Brain microvascular endothelial cell (primary cell): ENCODE measurements at regions not wholly inside any gene's neighbourhood (a gene's known extent, or its start where the extent isn't known, plus 50 kb on each side); places are given as distances from the start of the nearest gene placed in this dataset.

Experiments
- DNase-seq: peaks from one replicate; pipeline ENCODE4 v3.0.0-alpha.2; 2020
- H3K27ac ChIP-seq: fragments of 250-450 bp; sonication (Bioruptor Pico); 2 replicates; pipeline ENCODE4 v1.5.1; 2020; ENCODE audit warnings: mild to moderate bottlenecking, moderate library complexity
- H3K27me3 ChIP-seq: fragments of 250-450 bp; sonication (Bioruptor Pico); replicated peaks from 2 replicates; pipeline ENCODE4 v1.5.1; 2020; ENCODE audit warnings: mild to moderate bottlenecking
- H3K36me3 ChIP-seq: fragments of 250-450 bp; sonication (Bioruptor Pico); replicated peaks from 2 replicates; pipeline ENCODE4 v1.5.1; 2020; ENCODE audit warnings: mild to moderate bottlenecking
- H3K4me3 ChIP-seq: 2 replicates; pipeline ENCODE4 v1.5.1; 2011; ENCODE audit warnings: low read depth, mild to moderate bottlenecking, control low read depth, low read length, moderate library complexity
- in situ Hi-C: cut with HindIII; loops from 2 replicates; pipeline ENCODE4 v1.10.0; 2017; ENCODE audit warnings: low sequenced_read_pairs, low pct_ligation_motif_present
- TF ChIP-seq, protein P1 (sequence below): IDR thresholded peaks from 2 replicates; pipeline ENCODE4 v1.5.1; 2011; ENCODE audit warnings: low read depth, mild to moderate bottlenecking, moderate library complexity, low read length, control low read depth, inconsistent platforms; ENCODE audit errors: missing control alignments

DNA sequence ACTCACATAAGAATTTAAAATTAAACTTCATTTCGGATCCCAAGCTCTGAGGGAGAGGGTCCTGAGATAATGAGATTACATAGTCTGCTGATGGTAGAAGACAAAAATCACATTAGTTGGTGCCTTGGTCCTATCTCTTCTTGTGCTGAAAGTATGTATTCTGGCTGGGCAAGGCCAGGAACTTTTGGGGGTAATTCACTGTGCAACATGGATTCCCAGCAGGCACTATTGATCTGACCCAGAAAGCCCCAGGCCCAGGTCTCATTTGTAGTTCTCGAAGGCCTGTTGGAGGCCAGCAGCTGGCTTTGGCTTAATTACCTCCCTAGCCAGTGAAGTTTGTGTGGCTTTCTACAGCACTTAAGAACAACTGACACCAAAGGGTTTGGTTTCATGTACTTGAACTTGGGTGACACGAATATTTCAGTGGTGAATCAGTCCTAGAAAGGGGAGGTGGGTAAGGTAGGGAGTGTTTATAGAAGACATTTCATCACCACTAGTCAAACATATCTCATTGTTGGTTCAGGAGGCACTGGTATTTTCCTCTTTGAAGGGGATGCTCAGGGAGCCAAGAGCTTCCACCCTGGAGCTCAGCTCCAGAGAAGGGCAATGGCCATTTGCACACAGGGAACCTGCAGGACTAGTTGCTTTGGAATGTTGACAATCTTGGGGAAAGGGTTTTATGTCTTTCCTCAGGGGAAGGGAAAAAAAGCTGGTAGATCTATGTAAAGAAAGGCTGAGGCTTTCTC lies 217.8 kb downstream of the OSR1 start:
- no peaks in the 10 kb centered on the region for H3K36me3 ChIP-seq
- peak overlapping the region; percentile 60 for H3K27ac ChIP-seq
- in situ Hi-C loops = no loop called here
- TF ChIP-seq, protein P1, sequence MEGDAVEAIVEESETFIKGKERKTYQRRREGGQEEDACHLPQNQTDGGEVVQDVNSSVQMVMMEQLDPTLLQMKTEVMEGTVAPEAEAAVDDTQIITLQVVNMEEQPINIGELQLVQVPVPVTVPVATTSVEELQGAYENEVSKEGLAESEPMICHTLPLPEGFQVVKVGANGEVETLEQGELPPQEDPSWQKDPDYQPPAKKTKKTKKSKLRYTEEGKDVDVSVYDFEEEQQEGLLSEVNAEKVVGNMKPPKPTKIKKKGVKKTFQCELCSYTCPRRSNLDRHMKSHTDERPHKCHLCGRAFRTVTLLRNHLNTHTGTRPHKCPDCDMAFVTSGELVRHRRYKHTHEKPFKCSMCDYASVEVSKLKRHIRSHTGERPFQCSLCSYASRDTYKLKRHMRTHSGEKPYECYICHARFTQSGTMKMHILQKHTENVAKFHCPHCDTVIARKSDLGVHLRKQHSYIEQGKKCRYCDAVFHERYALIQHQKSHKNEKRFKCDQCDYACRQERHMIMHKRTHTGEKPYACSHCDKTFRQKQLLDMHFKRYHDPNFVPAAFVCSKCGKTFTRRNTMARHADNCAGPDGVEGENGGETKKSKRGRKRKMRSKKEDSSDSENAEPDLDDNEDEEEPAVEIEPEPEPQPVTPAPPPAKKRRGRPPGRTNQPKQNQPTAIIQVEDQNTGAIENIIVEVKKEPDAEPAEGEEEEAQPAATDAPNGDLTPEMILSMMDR = no peak
- no peaks in the 10 kb centered on the region for H3K27me3 ChIP-seq
- no peak overlapping the region for H3K4me3 ChIP-seq
- DNase-seq = peak; percentile 88

GRCh38 chr2:19139386-19139785 lies 219.0 kb downstream of the OSR1 start:
- TF ChIP-seq, protein P1 = no peak

DNA sequence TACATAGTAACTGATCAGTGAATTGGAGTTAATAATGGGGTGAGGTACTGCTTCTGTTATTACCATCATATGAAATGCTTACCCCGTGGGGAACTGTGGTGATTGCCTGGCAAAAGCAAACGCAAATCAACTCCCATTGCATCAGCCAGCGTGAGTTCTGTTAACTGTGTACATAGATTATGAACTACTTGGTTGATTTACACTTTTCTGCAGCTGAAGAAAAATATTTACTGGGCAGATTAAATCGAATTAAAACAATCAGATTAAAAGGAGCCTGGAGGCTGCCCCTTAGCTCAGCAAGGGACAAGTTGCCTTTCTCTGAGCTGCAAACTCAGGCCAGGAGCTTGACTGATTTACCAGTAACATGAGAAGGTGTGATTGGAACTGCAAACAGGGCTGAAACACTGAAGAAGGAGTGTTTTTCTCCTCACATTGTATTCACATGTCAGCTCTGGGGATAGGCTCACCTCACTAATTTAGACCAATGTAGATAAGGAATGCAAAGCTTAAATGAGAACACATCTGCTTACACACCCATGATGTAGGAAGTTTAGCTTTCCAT lies 220.1 kb downstream of the OSR1 start:
- in situ Hi-C loops = no loop called here
- Histone ChIP-seq H3K27ac (no peak overlapping the region), H3K36me3 (no peaks in the 10 kb centered on the region), H3K27me3 (no peaks in the 10 kb centered on the region), H3K4me3 (no peak overlapping the region)
- DNase-seq = no peak
- TF ChIP-seq, protein P1 = no peak

More at GRCh38 chr2:19139386-19139785, 219.0 kb downstream of the OSR1 start:
- no peak for DNase-seq
- Histone ChIP-seq H3K27me3 (no peaks in the 10 kb centered on the region), H3K4me3 (no peak overlapping the region), H3K36me3 (no peaks in the 10 kb centered on the region), H3K27ac (no peak overlapping the region)
- in situ Hi-C loops = no loop called here

DNA sequence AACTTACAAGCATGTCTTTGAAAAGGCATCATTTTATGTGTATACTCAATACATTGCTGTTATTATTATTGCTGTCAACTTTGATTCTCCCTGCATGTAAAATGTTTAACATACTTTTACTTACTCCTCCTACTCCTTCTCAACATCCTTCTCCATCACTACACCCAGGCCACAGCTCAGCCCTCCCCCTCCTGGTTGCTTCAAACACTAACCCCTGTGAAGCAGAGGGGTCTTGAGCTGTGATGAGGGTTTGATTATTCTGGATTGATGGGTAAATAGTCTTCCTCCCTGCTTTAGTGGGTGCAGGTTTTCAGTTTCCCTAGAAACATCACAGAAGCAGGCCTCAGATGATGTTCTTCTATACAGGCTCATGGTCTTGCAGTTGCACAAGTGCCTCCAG lies 221.0 kb downstream of the OSR1 start:
- H3K27me3 ChIP-seq = no peaks in the 10 kb centered on the region
- in situ Hi-C loops = no loop called here
- TF ChIP-seq, protein P1 = peak; percentile 14
- H3K27ac ChIP-seq = no peak overlapping the region
- H3K36me3 ChIP-seq = no peaks in the 10 kb centered on the region
- H3K4me3 ChIP-seq = no peak overlapping the region
- no peak for DNase-seq

DNA sequence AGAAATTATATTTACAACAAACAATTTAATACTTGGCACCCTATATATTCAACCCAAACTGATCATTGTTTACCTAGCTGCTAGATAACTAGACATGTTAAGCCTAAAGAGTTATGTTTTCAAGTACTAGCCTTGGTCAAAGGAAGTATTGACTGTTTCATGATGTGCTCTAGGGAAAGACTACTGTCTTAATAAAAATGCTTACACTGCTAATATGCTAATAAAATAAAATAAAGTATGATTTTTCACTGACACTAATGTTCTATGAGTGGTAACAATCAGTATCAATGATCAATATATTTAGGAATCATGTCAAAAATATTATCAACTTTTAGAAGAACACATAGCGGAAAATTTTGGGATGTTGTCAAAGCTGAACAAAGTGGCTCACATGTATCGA lies 225.5 kb downstream of the OSR1 start:
- TF ChIP-seq, protein P1 = no peak
- Histone ChIP-seq H3K4me3 (no peak overlapping the region), H3K27me3 (no peaks in the 10 kb centered on the region), H3K27ac (no peak overlapping the region), H3K36me3 (no peaks in the 10 kb centered on the region)
- in situ Hi-C loops = no loop called here
- DNase-seq = no peak
